GM23338 (cell line): ENCODE measurements at regions not wholly inside any gene's neighbourhood (a gene's known extent, or its start where the extent isn't known, plus 50 kb on each side); places are given as distances from the start of the nearest gene placed in this dataset.

Source experiments
- ATAC-seq: fragments of 200-7000 bp; cut with Tn5 transposase; 3 replicates; pipeline ENCODE4 v1.9.1; 2020
- DNase-seq: peaks from one replicate; pipeline ENCODE4 v3.0.0-alpha.2; 2015; ENCODE audit warnings: low spot score
- H2AFZ ChIP-seq: fragments of 200-600 bp; sonication (generic); 2 replicates; pipeline ENCODE4 v1.8.0; 2016; ENCODE audit warnings: antibody characterized with exemption, mild to moderate bottlenecking, moderate library complexity
- H3F3A ChIP-seq: fragments of 200-600 bp; sonication (generic); replicated peaks from 2 replicates; pipeline ENCODE4 v1.8.0; 2017; ENCODE audit warnings: antibody characterized with exemption, mixed run types, low read depth
- H3K27ac ChIP-seq: fragments of 200-600 bp; sonication (generic); 2 replicates; pipeline ENCODE4 v1.6.1; 2016; ENCODE audit warnings: low read depth
- H3K27me3 ChIP-seq: fragments of 200-600 bp; sonication (generic); 2 replicates; pipeline ENCODE4 v1.8.0; 2016; ENCODE audit warnings: mild to moderate bottlenecking, mixed run types, moderate library complexity; ENCODE audit not compliant: insufficient read depth
- H3K36me3 ChIP-seq: fragments of 200-600 bp; sonication (generic); 2 replicates; pipeline ENCODE4 v1.8.0; 2016; ENCODE audit warnings: mild to moderate bottlenecking; ENCODE audit not compliant: insufficient read depth
- H3K4me1 ChIP-seq: fragments of 200-600 bp; sonication (generic); 2 replicates; pipeline ENCODE4 v1.8.0; 2016; ENCODE audit warnings: mild to moderate bottlenecking, moderate library complexity; ENCODE audit not compliant: insufficient read depth
- H3K4me2 ChIP-seq: fragments of 200-600 bp; sonication (generic); 2 replicates; pipeline ENCODE4 v1.7.1; 2017; ENCODE audit warnings: mixed run types
- H3K4me3 ChIP-seq: fragments of 200-600 bp; sonication (generic); 2 replicates; pipeline ENCODE4 v1.6.1; 2016; ENCODE audit warnings: mixed run types
- H3K79me2 ChIP-seq: fragments of 200-600 bp; sonication (generic); replicated peaks from 2 replicates; pipeline ENCODE4 v1.8.0; 2017; ENCODE audit warnings: mild to moderate bottlenecking; ENCODE audit not compliant: insufficient read depth
- H3K9me2 ChIP-seq: fragments of 200-600 bp; sonication (generic); 2 replicates; pipeline ENCODE4 v1.8.0; 2017; ENCODE audit not compliant: insufficient read depth
- H4K20me1 ChIP-seq: fragments of 200-600 bp; sonication (generic); replicated peaks from 2 replicates; pipeline ENCODE4 v1.8.0; 2017; ENCODE audit warnings: mild to moderate bottlenecking; ENCODE audit not compliant: insufficient read depth
- H3K27ac Mint-ChIP-seq: 2 replicates; pipeline ENCODE4 v1.8.0; 2020; ENCODE audit warnings: inconsistent platforms, mild to moderate bottlenecking, moderate library complexity, mixed read lengths
- H3K27me3 Mint-ChIP-seq: 3 replicates; pipeline ENCODE4 v1.8.0; 2022; ENCODE audit warnings: low read depth, mild to moderate bottlenecking, moderate library complexity, mixed read lengths, inconsistent platforms; ENCODE audit not compliant: insufficient read depth, poor library complexity
- H3K36me3 Mint-ChIP-seq: 3 replicates; pipeline ENCODE4 v1.8.0; 2021; ENCODE audit warnings: low read depth, mild to moderate bottlenecking, inconsistent platforms, moderate library complexity, mixed read lengths
- H3K4me1 Mint-ChIP-seq: 3 replicates; pipeline ENCODE4 v1.8.0; 2020; ENCODE audit warnings: mild to moderate bottlenecking, inconsistent platforms, mixed read lengths
- H3K4me3 Mint-ChIP-seq: 3 replicates; pipeline ENCODE4 v1.8.0; 2021; ENCODE audit warnings: moderate library complexity, mild to moderate bottlenecking, inconsistent platforms, mixed read lengths
- H3K9me3 Mint-ChIP-seq: 3 replicates; pipeline ENCODE4 v1.8.0; 2020; ENCODE audit warnings: moderate library complexity, mild to moderate bottlenecking, inconsistent platforms, mixed read lengths
- CREB1 ChIP-seq: fragments of 250-450 bp; sonication (Bioruptor Pico); IDR thresholded peaks from 2 replicates; pipeline ENCODE4 v1.5.0; 2020; ENCODE audit warnings: low read depth, mild to moderate bottlenecking, moderate library complexity
- EZH2 ChIP-seq: fragments of 200-600 bp; sonication (generic); IDR thresholded peaks from one replicate; pipeline ENCODE4 v1.8.0; 2017; ENCODE audit warnings: antibody characterized with exemption, mild to moderate bottlenecking, low read depth; ENCODE audit not compliant: unreplicated experiment
- EZH2phosphoT487 ChIP-seq: fragments of 200-600 bp; sonication (generic); IDR thresholded peaks from one replicate; pipeline ENCODE4 v1.8.1; 2018; ENCODE audit warnings: antibody characterized with exemption; ENCODE audit not compliant: unreplicated experiment
- JUNB ChIP-seq: IDR thresholded peaks from one replicate; pipeline ENCODE4 v1.6.1; 2016; ENCODE audit warnings: antibody characterized with exemption; ENCODE audit not compliant: unreplicated experiment
- NANOG ChIP-seq: IDR thresholded peaks from 2 replicates; pipeline ENCODE4 v1.6.1; 2016; ENCODE audit warnings: antibody characterized with exemption, borderline replicate concordance
- POLR2AphosphoS5 ChIP-seq: IDR thresholded peaks from 2 replicates; pipeline ENCODE4 v1.6.1; 2016; ENCODE audit warnings: antibody characterized with exemption, low read depth
- STAT1 ChIP-seq: IDR thresholded peaks from one replicate; pipeline ENCODE4 v1.6.1; 2016; ENCODE audit warnings: antibody characterized with exemption; ENCODE audit not compliant: unreplicated experiment
- ZNF114 ChIP-seq: fragments of 250-450 bp; sonication (Bioruptor Pico); IDR thresholded peaks from 2 replicates; pipeline ENCODE4 v1.5.0; 2020; ENCODE audit warnings: mild to moderate bottlenecking, moderate library complexity
- ZNF331 ChIP-seq: fragments of 250-450 bp; sonication (Bioruptor Pico); IDR thresholded peaks from 2 replicates; pipeline ENCODE4 v1.5.0; 2020; ENCODE audit warnings: low read depth, mild to moderate bottlenecking, moderate library complexity
- TF ChIP-seq, protein P1 (sequence below): IDR thresholded peaks from 2 replicates; pipeline ENCODE4 v1.6.1; 2016; ENCODE audit warnings: antibody characterized with exemption
- TF ChIP-seq, protein P2 (sequence below): fragments of 250-450 bp; sonication (Bioruptor Pico); IDR thresholded peaks from 2 replicates; pipeline ENCODE4 v1.5.0; 2020; ENCODE audit warnings: mild to moderate bottlenecking, moderate library complexity
- TF ChIP-seq, protein P3 (sequence below), 2 experiments: fragments of 200-600 bp in 1 of 2; sonication (generic) in 1 of 2; conservative IDR thresholded peaks; 2 replicates each; pipeline versions ENCODE4 v1.5.1 to v1.6.1; 2016 to 2017; ENCODE audit warnings: antibody characterized with exemption in 2 of 2, low read depth in 2 of 2, mild to moderate bottlenecking in 2 of 2, moderate library complexity in 1 of 2

DNA sequence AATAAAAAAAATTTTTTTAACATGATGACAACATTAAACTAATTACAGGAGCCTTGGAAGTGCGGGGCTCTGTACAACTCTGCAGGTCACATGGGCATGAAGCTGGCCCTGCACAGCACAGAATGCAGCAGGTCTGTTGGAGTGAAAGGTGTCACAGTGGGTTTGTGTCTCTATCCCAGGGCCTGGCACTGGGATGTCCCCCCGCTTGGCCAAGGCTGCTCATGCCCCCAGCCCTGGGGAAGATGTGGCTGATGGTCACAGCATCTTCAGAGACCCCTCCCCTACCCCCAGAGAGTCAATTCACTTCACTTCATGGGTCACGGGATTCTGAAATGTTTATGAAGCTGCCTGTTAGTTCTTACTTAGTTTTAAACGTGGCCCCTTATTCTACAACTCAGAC is 95.9 kb upstream of the TAF1B start:
- Mint-ChIP-seq H3K36me3 (no peaks in the 10 kb centered on the region), H3K9me3 (peaks cover 5% of the 10 kb centered on the region), H3K4me1 (peaks cover 5% of the 10 kb centered on the region), H3K4me3 (no peak overlapping the region), H3K27me3 (peaks cover 5% of the 10 kb centered on the region), H3K27ac (no peak overlapping the region)
- Histone ChIP-seq H3K9me2 (no peaks in the 10 kb centered on the region), H3K27me3 (no peaks in the 10 kb centered on the region), H3K4me1 (no peaks in the 10 kb centered on the region), H3F3A (no peaks in the 10 kb centered on the region), H3K4me2 (no peak overlapping the region), H2AFZ (no peak overlapping the region), H3K4me3 (no peak overlapping the region), H3K27ac (no peak overlapping the region), H3K36me3 (no peaks in the 10 kb centered on the region), H4K20me1 (no peaks in the 10 kb centered on the region), H3K79me2 (no peaks in the 10 kb centered on the region)
- ATAC-seq (no peak), DNase-seq (no peak)
- TF ChIP-seq, protein P1, sequence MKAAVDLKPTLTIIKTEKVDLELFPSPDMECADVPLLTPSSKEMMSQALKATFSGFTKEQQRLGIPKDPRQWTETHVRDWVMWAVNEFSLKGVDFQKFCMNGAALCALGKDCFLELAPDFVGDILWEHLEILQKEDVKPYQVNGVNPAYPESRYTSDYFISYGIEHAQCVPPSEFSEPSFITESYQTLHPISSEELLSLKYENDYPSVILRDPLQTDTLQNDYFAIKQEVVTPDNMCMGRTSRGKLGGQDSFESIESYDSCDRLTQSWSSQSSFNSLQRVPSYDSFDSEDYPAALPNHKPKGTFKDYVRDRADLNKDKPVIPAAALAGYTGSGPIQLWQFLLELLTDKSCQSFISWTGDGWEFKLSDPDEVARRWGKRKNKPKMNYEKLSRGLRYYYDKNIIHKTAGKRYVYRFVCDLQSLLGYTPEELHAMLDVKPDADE: no peak
- TF ChIP-seq JUNB: no peak
- no peak for TF ChIP-seq ZNF114 (CRISPR knock-in tag)
- TF ChIP-seq, protein P2, sequence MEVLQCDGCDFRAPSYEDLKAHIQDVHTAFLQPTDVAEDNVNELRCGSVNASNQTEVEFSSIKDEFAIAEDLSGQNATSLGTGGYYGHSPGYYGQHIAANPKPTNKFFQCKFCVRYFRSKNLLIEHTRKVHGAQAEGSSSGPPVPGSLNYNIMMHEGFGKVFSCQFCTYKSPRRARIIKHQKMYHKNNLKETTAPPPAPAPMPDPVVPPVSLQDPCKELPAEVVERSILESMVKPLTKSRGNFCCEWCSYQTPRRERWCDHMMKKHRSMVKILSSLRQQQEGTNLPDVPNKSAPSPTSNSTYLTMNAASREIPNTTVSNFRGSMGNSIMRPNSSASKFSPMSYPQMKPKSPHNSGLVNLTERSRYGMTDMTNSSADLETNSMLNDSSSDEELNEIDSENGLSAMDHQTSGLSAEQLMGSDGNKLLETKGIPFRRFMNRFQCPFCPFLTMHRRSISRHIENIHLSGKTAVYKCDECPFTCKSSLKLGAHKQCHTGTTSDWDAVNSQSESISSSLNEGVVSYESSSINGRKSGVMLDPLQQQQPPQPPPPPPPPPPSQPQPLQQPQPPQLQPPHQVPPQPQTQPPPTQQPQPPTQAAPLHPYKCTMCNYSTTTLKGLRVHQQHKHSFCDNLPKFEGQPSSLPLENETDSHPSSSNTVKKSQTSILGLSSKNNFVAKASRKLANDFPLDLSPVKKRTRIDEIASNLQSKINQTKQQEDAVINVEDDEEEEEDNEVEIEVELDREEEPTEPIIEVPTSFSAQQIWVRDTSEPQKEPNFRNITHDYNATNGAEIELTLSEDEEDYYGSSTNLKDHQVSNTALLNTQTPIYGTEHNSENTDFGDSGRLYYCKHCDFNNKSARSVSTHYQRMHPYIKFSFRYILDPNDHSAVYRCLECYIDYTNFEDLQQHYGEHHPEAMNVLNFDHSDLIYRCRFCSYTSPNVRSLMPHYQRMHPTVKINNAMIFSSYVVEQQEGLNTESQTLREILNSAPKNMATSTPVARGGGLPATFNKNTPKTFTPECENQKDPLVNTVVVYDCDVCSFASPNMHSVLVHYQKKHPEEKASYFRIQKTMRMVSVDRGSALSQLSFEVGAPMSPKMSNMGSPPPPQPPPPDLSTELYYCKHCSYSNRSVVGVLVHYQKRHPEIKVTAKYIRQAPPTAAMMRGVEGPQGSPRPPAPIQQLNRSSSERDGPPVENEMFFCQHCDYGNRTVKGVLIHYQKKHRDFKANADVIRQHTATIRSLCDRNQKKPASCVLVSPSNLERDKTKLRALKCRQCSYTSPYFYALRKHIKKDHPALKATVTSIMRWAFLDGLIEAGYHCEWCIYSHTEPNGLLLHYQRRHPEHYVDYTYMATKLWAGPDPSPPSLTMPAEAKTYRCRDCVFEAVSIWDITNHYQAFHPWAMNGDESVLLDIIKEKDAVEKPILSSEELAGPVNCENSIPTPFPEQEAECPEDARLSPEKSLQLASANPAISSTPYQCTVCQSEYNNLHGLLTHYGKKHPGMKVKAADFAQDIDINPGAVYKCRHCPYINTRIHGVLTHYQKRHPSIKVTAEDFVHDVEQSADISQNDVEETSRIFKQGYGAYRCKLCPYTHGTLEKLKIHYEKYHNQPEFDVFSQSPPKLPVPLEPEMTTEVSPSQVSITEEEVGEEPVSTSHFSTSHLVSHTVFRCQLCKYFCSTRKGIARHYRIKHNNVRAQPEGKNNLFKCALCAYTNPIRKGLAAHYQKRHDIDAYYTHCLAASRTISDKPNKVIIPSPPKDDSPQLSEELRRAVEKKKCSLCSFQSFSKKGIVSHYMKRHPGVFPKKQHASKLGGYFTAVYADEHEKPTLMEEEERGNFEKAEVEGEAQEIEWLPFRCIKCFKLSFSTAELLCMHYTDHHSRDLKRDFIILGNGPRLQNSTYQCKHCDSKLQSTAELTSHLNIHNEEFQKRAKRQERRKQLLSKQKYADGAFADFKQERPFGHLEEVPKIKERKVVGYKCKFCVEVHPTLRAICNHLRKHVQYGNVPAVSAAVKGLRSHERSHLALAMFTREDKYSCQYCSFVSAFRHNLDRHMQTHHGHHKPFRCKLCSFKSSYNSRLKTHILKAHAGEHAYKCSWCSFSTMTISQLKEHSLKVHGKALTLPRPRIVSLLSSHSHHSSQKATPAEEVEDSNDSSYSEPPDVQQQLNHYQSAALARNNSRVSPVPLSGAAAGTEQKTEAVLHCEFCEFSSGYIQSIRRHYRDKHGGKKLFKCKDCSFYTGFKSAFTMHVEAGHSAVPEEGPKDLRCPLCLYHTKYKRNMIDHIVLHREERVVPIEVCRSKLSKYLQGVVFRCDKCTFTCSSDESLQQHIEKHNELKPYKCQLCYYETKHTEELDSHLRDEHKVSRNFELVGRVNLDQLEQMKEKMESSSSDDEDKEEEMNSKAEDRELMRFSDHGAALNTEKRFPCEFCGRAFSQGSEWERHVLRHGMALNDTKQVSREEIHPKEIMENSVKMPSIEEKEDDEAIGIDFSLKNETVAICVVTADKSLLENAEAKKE (CRISPR knock-in tag): no peak
- TF ChIP-seq NANOG: no peak
- no peak for TF ChIP-seq EZH2
- TF ChIP-seq STAT1: no peak
- TF ChIP-seq, protein P3, sequence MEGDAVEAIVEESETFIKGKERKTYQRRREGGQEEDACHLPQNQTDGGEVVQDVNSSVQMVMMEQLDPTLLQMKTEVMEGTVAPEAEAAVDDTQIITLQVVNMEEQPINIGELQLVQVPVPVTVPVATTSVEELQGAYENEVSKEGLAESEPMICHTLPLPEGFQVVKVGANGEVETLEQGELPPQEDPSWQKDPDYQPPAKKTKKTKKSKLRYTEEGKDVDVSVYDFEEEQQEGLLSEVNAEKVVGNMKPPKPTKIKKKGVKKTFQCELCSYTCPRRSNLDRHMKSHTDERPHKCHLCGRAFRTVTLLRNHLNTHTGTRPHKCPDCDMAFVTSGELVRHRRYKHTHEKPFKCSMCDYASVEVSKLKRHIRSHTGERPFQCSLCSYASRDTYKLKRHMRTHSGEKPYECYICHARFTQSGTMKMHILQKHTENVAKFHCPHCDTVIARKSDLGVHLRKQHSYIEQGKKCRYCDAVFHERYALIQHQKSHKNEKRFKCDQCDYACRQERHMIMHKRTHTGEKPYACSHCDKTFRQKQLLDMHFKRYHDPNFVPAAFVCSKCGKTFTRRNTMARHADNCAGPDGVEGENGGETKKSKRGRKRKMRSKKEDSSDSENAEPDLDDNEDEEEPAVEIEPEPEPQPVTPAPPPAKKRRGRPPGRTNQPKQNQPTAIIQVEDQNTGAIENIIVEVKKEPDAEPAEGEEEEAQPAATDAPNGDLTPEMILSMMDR (conservative IDR thresholded peaks at IDR 0.05; ENCODE audit: low read depth in 2 of 2): no peak
- no peak for TF ChIP-seq POLR2AphosphoS5
- TF ChIP-seq ZNF331 (CRISPR knock-in tag): no peak
- TF ChIP-seq EZH2phosphoT487: no peak
- TF ChIP-seq CREB1 (CRISPR knock-in tag): no peak
